K562 (cell line): ENCODE measurements at regions not wholly inside any gene's neighbourhood (a gene's known extent, or its start where the extent isn't known, plus 50 kb on each side); places are given as distances from the start of the nearest gene placed in this dataset.
A peak's percentile ranks its signal among the peaks of the same experiment; 100 is the strongest.

Source experiments
- BCL6 ChIP-seq: fragments of 250-450 bp; sonication (Bioruptor Pico); IDR thresholded peaks from 2 replicates; pipeline ENCODE4 v1.4.0; 2020
- BMI1 ChIP-seq: fragments of 150-350 bp; IDR thresholded peaks from 2 replicates; pipeline ENCODE4 v1.6.1; 2014; ENCODE audit warnings: low read length
- CREB5 ChIP-seq: fragments of 250-450 bp; sonication (Bioruptor Pico); IDR thresholded peaks from 2 replicates; pipeline ENCODE4 v1.5.0; 2020; ENCODE audit warnings: mild to moderate bottlenecking
- HMG20A ChIP-seq: fragments of 450-650 bp; formaldehyde crosslinking; conservative IDR thresholded peaks from 2 replicates; pipeline ENCODE4 v1.4.0; 2020; ENCODE audit warnings: mild to moderate bottlenecking, mixed read lengths
- HMG20B ChIP-seq: fragments of 250-450 bp; sonication (Bioruptor Pico); IDR thresholded peaks from 2 replicates; pipeline ENCODE4 v1.5.0; 2021; ENCODE audit warnings: mild to moderate bottlenecking
- HNRNPK ChIP-seq: fragments of 200-400 bp; formaldehyde crosslinking; IDR thresholded peaks from one replicate; pipeline ENCODE4 v1.6.1; 2018; ENCODE audit warnings: mild to moderate bottlenecking, low read depth, low read length; ENCODE audit not compliant: poor library complexity, severe bottlenecking
- HNRNPUL1 ChIP-seq: fragments of 200-400 bp; formaldehyde crosslinking; IDR thresholded peaks from 2 replicates; pipeline ENCODE4 v1.6.1; 2017; ENCODE audit warnings: low read length
- IRF9 ChIP-seq: fragments of 450-650 bp; IDR thresholded peaks from 2 replicates; pipeline ENCODE4 v1.6.1; 2016; ENCODE audit warnings: missing biosample characterization, missing genetic modification characterization
- MBD1 ChIP-seq: fragments of 250-450 bp; sonication (Bioruptor Pico); IDR thresholded peaks from 2 replicates; pipeline ENCODE4 v1.8.0; 2022; ENCODE audit warnings: inconsistent platforms
- MCM5 ChIP-seq: fragments of 450-650 bp; IDR thresholded peaks from 2 replicates; pipeline ENCODE4 v1.6.1; 2016; ENCODE audit warnings: low read depth
- POLR2AphosphoS2 ChIP-seq: IDR thresholded peaks from 2 replicates; pipeline ENCODE4 v1.6.1; 2012; ENCODE audit warnings: low read length, improper control_type of control experiment
- POU5F1 ChIP-seq: fragments of 150-350 bp; IDR thresholded peaks from 2 replicates; pipeline ENCODE4 v1.6.1; 2014; ENCODE audit warnings: borderline replicate concordance, low read length, low read depth, mild to moderate bottlenecking; ENCODE audit not compliant: partially characterized antibody
- RFX1 ChIP-seq: fragments of 450-650 bp; IDR thresholded peaks from 2 replicates; pipeline ENCODE4 v1.6.1; 2016; ENCODE audit warnings: mild to moderate bottlenecking, moderate library complexity
- SMARCC2 ChIP-seq: fragments of 450-650 bp; IDR thresholded peaks from 2 replicates; pipeline ENCODE4 v1.6.1; 2017; ENCODE audit warnings: antibody characterized with exemption, moderate library complexity, mild to moderate bottlenecking, low read depth
- SPI1 ChIP-seq: IDR thresholded peaks from 2 replicates; pipeline ENCODE4 v1.6.1; 2011; ENCODE audit warnings: low read depth, low read length, control low read depth, borderline replicate concordance
- STAT5A ChIP-seq: IDR thresholded peaks from 2 replicates; pipeline ENCODE4 v1.6.1; 2012; ENCODE audit warnings: low read length, inconsistent platforms, borderline replicate concordance
- TSHZ1 ChIP-seq: fragments of 250-450 bp; sonication (Bioruptor Pico); IDR thresholded peaks from 2 replicates; pipeline ENCODE4 v1.4.0; 2020; ENCODE audit warnings: mild to moderate bottlenecking, moderate library complexity
- ZNF347 ChIP-seq: fragments of 450-650 bp; formaldehyde crosslinking; IDR thresholded peaks from 2 replicates; pipeline ENCODE4 v1.4.0; 2020; ENCODE audit warnings: low read depth, mild to moderate bottlenecking, moderate library complexity
- ZNF41 ChIP-seq: fragments of 250-450 bp; sonication (Bioruptor Pico); conservative IDR thresholded peaks from 2 replicates; pipeline ENCODE4 v1.4.0; 2020; ENCODE audit warnings: mild to moderate bottlenecking
- ZNF512 ChIP-seq: IDR thresholded peaks from 2 replicates; pipeline ENCODE4 v1.6.1; 2016; ENCODE audit warnings: missing genetic modification characterization, missing compliant biosample characterization

- TF ChIP-seq TSHZ1 (CRISPR knock-in tag): peak; percentile 55; the same call in 1 of the 2 replicates
- no peak for TF ChIP-seq STAT5A
- no peak for TF ChIP-seq SMARCC2
- peak; percentile 65; the same call in 1 of the 2 replicates for TF ChIP-seq ZNF41
- TF ChIP-seq HNRNPUL1: no peak
- 0 out of 2 replicates have a peak, but pooled peaks have one; percentile 74 for TF ChIP-seq HMG20B (CRISPR knock-in tag)
- no peak for TF ChIP-seq CREB5 (CRISPR knock-in tag)
- no peak for TF ChIP-seq MCM5
- TF ChIP-seq SPI1: no peak
- TF ChIP-seq BMI1: no peak
- no peak for TF ChIP-seq MBD1 (CRISPR knock-in tag)
- TF ChIP-seq HNRNPK: no peak
- TF ChIP-seq RFX1: no peak
- no peak for TF ChIP-seq HMG20A (CRISPR knock-in tag)
- TF ChIP-seq IRF9 (tag): no peak
- no peak for TF ChIP-seq BCL6 (CRISPR knock-in tag)
- TF ChIP-seq POLR2AphosphoS2: no peak
- no peak for TF ChIP-seq ZNF512 (tag)
- no peak for TF ChIP-seq ZNF347
- TF ChIP-seq POU5F1: no peak
Measured at GRCh38 chr10:21097926-21098355, 200.8 kb upstream of the NEBL start (continued).
